ENCODE measurements at regions not wholly inside any gene's neighbourhood (a gene's known extent, or its start where the extent isn't known, plus 50 kb on each side); places are given as distances from the start of the nearest gene placed in this dataset.

GRCh38 chr9:94490465-94490864, 64.4 kb upstream of the PCAT7 start:
- TF ChIP-seq CTCF (IDR thresholded peaks at IDR 0.05; ENCODE audit: low read depth, low read length, poor library complexity, severe bottlenecking) (no peak), EZH2phosphoT487 (IDR thresholded peaks at IDR 0.05; ENCODE audit: borderline replicate concordance, low read length) (no peak)
